WERI-Rb-1 (cell line): ENCODE measurements at regions not wholly inside any gene's neighbourhood (a gene's known extent, or its start where the extent isn't known, plus 50 kb on each side); places are given as distances from the start of the nearest gene placed in this dataset.

ENCODE experiments used
- DNase-seq: peaks from one replicate; pipeline ENCODE4 v3.0.0-alpha.2; 2020
- H3K27ac ChIP-seq: fragments of 250-450 bp; sonication (Bioruptor Pico); 2 replicates; pipeline ENCODE4 v1.5.1; 2020; ENCODE audit warnings: mild to moderate bottlenecking, moderate library complexity
- H3K27me3 ChIP-seq: fragments of 250-450 bp; sonication (Bioruptor Pico); 2 replicates; pipeline ENCODE4 v1.5.1; 2021; ENCODE audit warnings: mild to moderate bottlenecking, low read depth, moderate library complexity; ENCODE audit not compliant: insufficient read depth, severe bottlenecking
- H3K36me3 ChIP-seq: fragments of 250-450 bp; sonication (Bioruptor Pico); 2 replicates; pipeline ENCODE4 v1.5.1; 2020; ENCODE audit warnings: mild to moderate bottlenecking, moderate library complexity
- H3K4me3 ChIP-seq: 2 replicates; pipeline ENCODE4 v1.5.1; 2011; ENCODE audit warnings: low read depth, mild to moderate bottlenecking, control low read depth, low read length
- H3K9me3 ChIP-seq: fragments of 250-450 bp; sonication (Bioruptor Pico); 2 replicates; pipeline ENCODE4 v1.5.1; 2021; ENCODE audit warnings: mild to moderate bottlenecking, moderate library complexity; ENCODE audit not compliant: severe bottlenecking
- TF ChIP-seq, protein P1 (sequence below): IDR thresholded peaks from 2 replicates; pipeline ENCODE4 v1.5.1; 2011; ENCODE audit warnings: low read depth, mild to moderate bottlenecking, control low read depth, inconsistent platforms, low read length

- H3K27ac ChIP-seq = no peak overlapping the region
- no peak overlapping the region for H3K4me3 ChIP-seq
- peaks cover 41% of the 10 kb centered on the region for H3K27me3 ChIP-seq
- TF ChIP-seq, protein P1, sequence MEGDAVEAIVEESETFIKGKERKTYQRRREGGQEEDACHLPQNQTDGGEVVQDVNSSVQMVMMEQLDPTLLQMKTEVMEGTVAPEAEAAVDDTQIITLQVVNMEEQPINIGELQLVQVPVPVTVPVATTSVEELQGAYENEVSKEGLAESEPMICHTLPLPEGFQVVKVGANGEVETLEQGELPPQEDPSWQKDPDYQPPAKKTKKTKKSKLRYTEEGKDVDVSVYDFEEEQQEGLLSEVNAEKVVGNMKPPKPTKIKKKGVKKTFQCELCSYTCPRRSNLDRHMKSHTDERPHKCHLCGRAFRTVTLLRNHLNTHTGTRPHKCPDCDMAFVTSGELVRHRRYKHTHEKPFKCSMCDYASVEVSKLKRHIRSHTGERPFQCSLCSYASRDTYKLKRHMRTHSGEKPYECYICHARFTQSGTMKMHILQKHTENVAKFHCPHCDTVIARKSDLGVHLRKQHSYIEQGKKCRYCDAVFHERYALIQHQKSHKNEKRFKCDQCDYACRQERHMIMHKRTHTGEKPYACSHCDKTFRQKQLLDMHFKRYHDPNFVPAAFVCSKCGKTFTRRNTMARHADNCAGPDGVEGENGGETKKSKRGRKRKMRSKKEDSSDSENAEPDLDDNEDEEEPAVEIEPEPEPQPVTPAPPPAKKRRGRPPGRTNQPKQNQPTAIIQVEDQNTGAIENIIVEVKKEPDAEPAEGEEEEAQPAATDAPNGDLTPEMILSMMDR = no peak
- H3K36me3 ChIP-seq = no peaks in the 10 kb centered on the region
- no peak for DNase-seq
- no peaks in the 10 kb centered on the region for H3K9me3 ChIP-seq
These were observed 206.2 kb upstream of the TCF21 start for GRCh38 chr6:133682506-133683307.

DNA sequence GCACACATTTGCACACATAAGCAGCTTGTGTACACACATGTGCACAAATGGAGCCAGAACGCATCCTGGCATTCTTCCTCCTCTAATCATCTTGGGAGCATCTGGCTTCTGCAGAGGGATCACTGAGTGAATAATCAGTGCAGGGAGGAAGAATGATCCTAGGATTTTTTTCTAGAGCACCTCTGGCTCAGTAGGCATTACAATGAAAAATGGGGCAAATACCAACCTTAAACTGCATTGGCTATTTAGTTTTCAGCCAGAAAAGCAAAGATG lies 205.7 kb upstream of the TCF21 start:
- Histone ChIP-seq H3K36me3 (no peaks in the 10 kb centered on the region), H3K27ac (no peak overlapping the region), H3K9me3 (no peaks in the 10 kb centered on the region), H3K27me3 (peaks cover 45% of the 10 kb centered on the region), H3K4me3 (no peak overlapping the region)
- no peak for DNase-seq
- TF ChIP-seq, protein P1 = no peak

DNA sequence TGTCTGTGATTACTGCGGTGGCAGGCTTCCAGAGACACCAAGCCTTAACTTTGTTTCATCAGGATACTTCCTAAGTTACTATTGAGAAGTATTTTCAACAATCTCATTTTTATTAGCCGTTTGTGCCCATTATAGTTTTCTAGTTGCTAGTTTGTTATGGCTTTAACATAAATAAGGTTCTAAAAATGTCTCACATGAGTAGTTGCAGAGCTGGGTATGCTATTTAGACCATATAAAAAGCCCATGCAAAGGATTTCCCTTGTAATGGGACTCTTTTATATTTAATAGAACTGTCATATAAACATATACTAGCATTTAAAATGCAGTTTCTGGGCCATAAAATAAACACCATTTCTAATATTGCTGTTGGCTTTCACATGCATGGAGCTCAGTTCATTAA lies 205.3 kb upstream of the TCF21 start:
- TF ChIP-seq, protein P1 = no peak
- peaks cover 47% of the 10 kb centered on the region for H3K27me3 ChIP-seq
- no peaks in the 10 kb centered on the region for H3K36me3 ChIP-seq
- H3K9me3 ChIP-seq = no peaks in the 10 kb centered on the region
- no peak for DNase-seq
- no peak overlapping the region for H3K27ac ChIP-seq
- no peak overlapping the region for H3K4me3 ChIP-seq

DNA sequence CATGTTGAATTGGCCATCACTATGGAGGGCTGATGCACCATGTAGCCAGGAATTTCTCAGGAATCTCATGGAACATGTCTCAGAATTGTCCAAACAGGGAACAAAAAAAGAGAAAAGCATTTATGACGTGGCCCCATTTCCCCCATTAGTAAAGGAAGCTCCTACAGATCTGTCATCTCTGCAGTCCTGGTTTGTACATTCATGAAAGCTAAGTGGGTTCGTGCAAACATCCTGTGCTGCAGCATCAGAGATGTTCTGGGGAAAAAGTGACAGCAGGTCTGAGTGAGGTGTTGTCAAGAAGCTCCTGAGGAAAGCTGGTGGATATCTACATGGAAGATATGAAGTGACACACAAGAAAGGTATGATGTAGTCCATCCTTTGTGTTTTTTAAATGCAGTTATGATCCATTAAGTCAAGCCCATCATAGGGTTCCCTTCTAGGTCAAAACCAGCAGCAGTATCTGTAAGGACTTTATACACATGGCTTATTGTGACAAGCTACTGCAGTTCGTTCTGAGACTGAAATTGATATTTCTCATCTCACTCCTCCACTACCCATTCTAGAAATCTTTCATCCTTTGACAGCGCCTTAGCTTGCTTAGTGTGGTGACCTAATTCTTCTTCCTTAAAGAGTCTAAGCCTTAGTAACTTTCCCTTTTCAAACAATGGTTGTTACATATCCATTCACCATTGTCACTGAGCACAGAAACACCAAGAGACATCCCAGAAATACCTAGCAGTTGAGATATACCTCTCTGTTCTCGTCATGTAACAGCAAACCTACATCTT lies 200.0 kb upstream of the TCF21 start:
- no peak for DNase-seq
- Histone ChIP-seq H3K4me3 (no peak overlapping the region), H3K27me3 (peaks cover 34% of the 10 kb centered on the region), H3K27ac (no peak overlapping the region), H3K36me3 (no peaks in the 10 kb centered on the region), H3K9me3 (no peaks in the 10 kb centered on the region)
- TF ChIP-seq, protein P1 = no peak

DNA sequence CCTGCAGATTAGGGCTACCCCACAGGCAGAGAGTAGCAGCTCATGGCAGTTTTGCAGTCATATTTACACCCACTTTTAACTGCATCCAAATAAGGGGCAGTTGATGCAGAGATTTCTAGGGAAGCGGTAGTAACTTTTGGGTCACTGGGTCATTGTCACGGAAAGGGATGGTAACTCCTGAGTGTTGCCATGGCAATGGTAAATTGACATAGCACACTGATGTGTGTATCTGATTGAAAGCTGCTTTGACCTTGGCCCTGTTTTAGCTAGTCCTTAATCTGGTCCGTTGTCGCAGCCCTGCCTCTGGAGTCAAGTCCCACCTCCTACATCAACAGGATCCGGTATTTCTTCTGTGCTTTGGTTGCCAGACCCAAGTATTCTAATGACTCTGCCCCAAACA lies 199.1 kb upstream of the TCF21 start:
- Histone ChIP-seq H3K9me3 (no peaks in the 10 kb centered on the region), H3K27ac (no peak overlapping the region), H3K27me3 (peaks cover 33% of the 10 kb centered on the region), H3K4me3 (no peak overlapping the region), H3K36me3 (no peaks in the 10 kb centered on the region)
- TF ChIP-seq, protein P1 = no peak
- no peak for DNase-seq

GRCh38 chr6:133693565-133693964 lies 195.3 kb upstream of the TCF21 start:
- Histone ChIP-seq H3K27me3 (peaks cover 15% of the 10 kb centered on the region), H3K27ac (no peak overlapping the region), H3K4me3 (no peak overlapping the region), H3K36me3 (no peaks in the 10 kb centered on the region), H3K9me3 (no peaks in the 10 kb centered on the region)
- TF ChIP-seq, protein P1 = no peak
- DNase-seq = no peak
